HepG2 (cell line): ENCODE measurements at regions not wholly inside any gene's neighbourhood (a gene's known extent, or its start where the extent isn't known, plus 50 kb on each side); places are given as distances from the start of the nearest gene placed in this dataset.
A peak's percentile ranks its signal among the peaks of the same experiment; 100 is the strongest.

Source experiments
- CEBPG ChIP-seq: IDR thresholded peaks from 2 replicates; pipeline ENCODE4 v1.6.1; 2016
- GLI4 ChIP-seq: sonication (generic); formaldehyde crosslinking; IDR thresholded peaks from 2 replicates; pipeline ENCODE4 v1.5.1; 2020; ENCODE audit warnings: missing genetic modification reagents, mild to moderate bottlenecking, moderate library complexity, borderline replicate concordance
- HOXA3 ChIP-seq: sonication (generic); formaldehyde crosslinking; IDR thresholded peaks from 2 replicates; pipeline ENCODE4 v1.5.0; 2020; ENCODE audit warnings: missing genetic modification reagents
- HOXD1 ChIP-seq: sonication (generic); formaldehyde crosslinking; IDR thresholded peaks from 2 replicates; pipeline ENCODE4 v1.5.0; 2020; ENCODE audit warnings: missing genetic modification reagents
- JUNB ChIP-seq: sonication (generic); formaldehyde crosslinking; IDR thresholded peaks from 2 replicates; pipeline ENCODE4 v1.8.0; 2022; ENCODE audit warnings: missing genetic modification reagents, mild to moderate bottlenecking, borderline replicate concordance
- MYPOP ChIP-seq: sonication (generic); formaldehyde crosslinking; IDR thresholded peaks from 2 replicates; pipeline ENCODE4 v1.8.1; 2023; ENCODE audit warnings: mild to moderate bottlenecking, moderate library complexity, missing genetic modification reagents
- NR3C1 ChIP-seq: sonication (generic); formaldehyde crosslinking; IDR thresholded peaks from 2 replicates; pipeline ENCODE4 v1.4.0; 2020; ENCODE audit warnings: missing genetic modification reagents
- RERE ChIP-seq: IDR thresholded peaks from 2 replicates; pipeline ENCODE4 v1.6.1; 2016; ENCODE audit warnings: low read depth, missing genetic modification reagents, missing compliant biosample characterization
- ZBTB4 ChIP-seq: sonication (generic); formaldehyde crosslinking; IDR thresholded peaks from 2 replicates; pipeline ENCODE4 v1.4.0; 2020; ENCODE audit warnings: missing genetic modification reagents, mild to moderate bottlenecking, borderline replicate concordance
- ZNF24 ChIP-seq: fragments of 450-650 bp; IDR thresholded peaks from 2 replicates; pipeline ENCODE4 v1.6.1; 2017; ENCODE audit warnings: antibody characterized with exemption, mild to moderate bottlenecking
- ZNF333 ChIP-seq: sonication (generic); formaldehyde crosslinking; IDR thresholded peaks from 2 replicates; pipeline ENCODE4 v1.4.0; 2020; ENCODE audit warnings: mild to moderate bottlenecking, missing genetic modification reagents, borderline replicate concordance
- ZNF33B ChIP-seq: sonication (generic); formaldehyde crosslinking; IDR thresholded peaks from 2 replicates; pipeline ENCODE4 v1.5.1; 2020; ENCODE audit warnings: mild to moderate bottlenecking, missing genetic modification reagents
- ZNF563 ChIP-seq: sonication (generic); formaldehyde crosslinking; IDR thresholded peaks from 2 replicates; pipeline ENCODE4 v1.8.0; 2022; ENCODE audit warnings: mild to moderate bottlenecking, moderate library complexity, missing genetic modification reagents
- ZNF574 ChIP-seq: sonication (generic); formaldehyde crosslinking; IDR thresholded peaks from 2 replicates; pipeline ENCODE4 v1.4.0; 2020; ENCODE audit warnings: missing genetic modification reagents
- ZSCAN30 ChIP-seq: sonication (generic); formaldehyde crosslinking; IDR thresholded peaks from 2 replicates; pipeline ENCODE4 v1.5.0; 2020; ENCODE audit warnings: mild to moderate bottlenecking, missing genetic modification reagents

- TF ChIP-seq GLI4 (CRISPR knock-in tag): peak; percentile 85; the same call in 1 of the 2 replicates
- peak; percentile 99 for TF ChIP-seq RERE
- peak; percentile 79; the same call in 1 of the 2 replicates for TF ChIP-seq ZNF24
- no peak for TF ChIP-seq NR3C1
- TF ChIP-seq ZNF563 (CRISPR knock-in tag): 0 out of 2 replicates have a peak, but pooled peaks have one; percentile 24
- TF ChIP-seq HOXA3: peak; percentile 85
- peak; percentile 82 for TF ChIP-seq MYPOP (CRISPR knock-in tag)
- TF ChIP-seq HOXD1 (CRISPR knock-in tag): peak; percentile 99
- no peak for TF ChIP-seq ZNF333
- TF ChIP-seq CEBPG: peak; percentile 96
- peak; percentile 30; the same call in 1 of the 2 replicates for TF ChIP-seq ZNF33B (CRISPR knock-in tag)
- TF ChIP-seq ZNF574 (CRISPR knock-in tag): peak; percentile 74
- TF ChIP-seq ZBTB4 (CRISPR knock-in tag): peak; percentile 33; the same call in 1 of the 2 replicates
- TF ChIP-seq ZSCAN30 (CRISPR knock-in tag): peak; percentile 80; the same call in 1 of the 2 replicates
- peak; percentile 82; the same call in 1 of the 2 replicates for TF ChIP-seq JUNB
Measured at GRCh38 chr2:74764429-74765272, 69.3 kb upstream of the HK2 start (continued).
